ENCODE measurements at regions not wholly inside any gene's neighbourhood (a gene's known extent, or its start where the extent isn't known, plus 50 kb on each side); places are given as distances from the start of the nearest gene placed in this dataset.

DNA sequence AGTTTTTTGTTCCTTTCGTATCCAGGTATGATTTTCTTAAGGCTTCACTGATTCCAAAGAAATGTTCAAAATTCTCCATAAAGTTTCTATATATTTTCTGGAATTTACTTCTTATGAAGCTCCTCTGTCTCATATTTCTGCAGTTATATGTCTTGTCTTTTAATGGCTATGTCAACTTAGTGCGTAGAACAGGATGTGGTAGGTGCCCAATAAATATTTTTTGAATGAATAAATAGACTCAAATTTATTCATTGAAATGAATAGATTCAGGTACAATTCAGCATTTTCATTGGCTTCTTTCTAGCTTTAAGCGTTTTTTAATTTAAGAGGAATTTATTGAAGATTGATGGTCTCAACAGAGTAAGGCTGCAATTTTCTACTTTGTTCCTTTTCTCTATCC lies 231.9 kb upstream of the BOD1L1 start:
- Histone ChIP-seq H3K27ac (no peak overlapping the region), H3K4me1 (no peaks in the 10 kb centered on the region), H3K4me3 (no peak overlapping the region), H3K36me3 (no peaks in the 10 kb centered on the region), H3K4me2 (no peak overlapping the region), H3K79me2 (ENCODE audit: low read depth) (no peaks in the 10 kb centered on the region), H3K9ac (no peak overlapping the region), H3K27me3 (no peaks in the 10 kb centered on the region), H3F3A (ENCODE audit: low read depth) (no peaks in the 10 kb centered on the region), H3K9me3 (ENCODE audit: low read depth) (peaks cover 3% of the 10 kb centered on the region), H2AFZ (replicated peaks) (no peak overlapping the region), H4K20me1 (ENCODE audit: low read depth) (no peaks in the 10 kb centered on the region)
- Mint-ChIP-seq H3K27ac (no peak overlapping the region), H3K27me3 (ENCODE audit: insufficient read depth, low read depth) (no peaks in the 10 kb centered on the region), H3K4me3 (no peak overlapping the region), H3K4me1 (peaks cover 3% of the 10 kb centered on the region), H3K36me3 (no peaks in the 10 kb centered on the region), H3K9me3 (peaks cover 17% of the 10 kb centered on the region)
- no peak for DNase-seq (ENCODE audit: low spot score)
- TF ChIP-seq CTCF (IDR thresholded peaks at IDR 0.05) (no peak), EZH2phosphoT487 (IDR thresholded peaks at IDR 0.05) (no peak), EZH2 (IDR thresholded peaks at IDR 0.05) (no peak)

DNA sequence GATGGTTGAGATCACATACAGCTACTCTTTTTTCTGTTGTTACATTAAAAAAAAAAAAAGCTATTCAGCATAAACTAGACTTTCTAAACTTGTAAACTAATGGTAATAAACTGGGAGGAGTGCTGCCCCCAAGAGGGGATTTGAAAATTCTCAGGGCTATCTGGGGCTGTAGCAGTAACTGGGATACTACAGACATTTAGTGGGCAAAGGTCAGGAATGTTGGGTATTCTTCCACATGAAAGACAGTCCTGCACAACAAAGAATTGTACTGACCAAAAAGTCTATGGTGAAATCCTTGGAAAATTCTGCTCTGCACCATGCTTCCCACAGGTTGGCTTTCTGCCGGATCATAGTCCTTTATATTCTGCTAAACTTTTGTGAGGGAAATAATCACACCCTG lies 232.6 kb upstream of the BOD1L1 start:
- Histone ChIP-seq H2AFZ (replicated peaks) (no peak overlapping the region), H3K27ac (no peak overlapping the region), H3K9ac (no peak overlapping the region), H3K4me3 (no peak overlapping the region), H3K9me3 (ENCODE audit: low read depth) (peaks cover 3% of the 10 kb centered on the region), H3K36me3 (no peaks in the 10 kb centered on the region), H4K20me1 (ENCODE audit: low read depth) (no peaks in the 10 kb centered on the region), H3K27me3 (no peaks in the 10 kb centered on the region), H3K79me2 (ENCODE audit: low read depth) (no peaks in the 10 kb centered on the region), H3K4me1 (no peaks in the 10 kb centered on the region), H3K4me2 (no peak overlapping the region), H3F3A (ENCODE audit: low read depth) (no peaks in the 10 kb centered on the region)
- H3K4me3 Mint-ChIP-seq, result no peak overlapping the region
- no peaks in the 10 kb centered on the region for H3K27me3 Mint-ChIP-seq (ENCODE audit: insufficient read depth, low read depth)
- DNase-seq (ENCODE audit: low spot score), result peak; percentile 42
- H3K9me3 Mint-ChIP-seq, result peaks cover 14% of the 10 kb centered on the region
- TF ChIP-seq EZH2phosphoT487 (IDR thresholded peaks at IDR 0.05), result no peak
- TF ChIP-seq EZH2 (IDR thresholded peaks at IDR 0.05), result no peak
- TF ChIP-seq CTCF (IDR thresholded peaks at IDR 0.05), result peak; percentile 52
- H3K4me1 Mint-ChIP-seq, result peaks cover 3% of the 10 kb centered on the region
- no peak overlapping the region for H3K27ac Mint-ChIP-seq
- no peaks in the 10 kb centered on the region for H3K36me3 Mint-ChIP-seq

DNA sequence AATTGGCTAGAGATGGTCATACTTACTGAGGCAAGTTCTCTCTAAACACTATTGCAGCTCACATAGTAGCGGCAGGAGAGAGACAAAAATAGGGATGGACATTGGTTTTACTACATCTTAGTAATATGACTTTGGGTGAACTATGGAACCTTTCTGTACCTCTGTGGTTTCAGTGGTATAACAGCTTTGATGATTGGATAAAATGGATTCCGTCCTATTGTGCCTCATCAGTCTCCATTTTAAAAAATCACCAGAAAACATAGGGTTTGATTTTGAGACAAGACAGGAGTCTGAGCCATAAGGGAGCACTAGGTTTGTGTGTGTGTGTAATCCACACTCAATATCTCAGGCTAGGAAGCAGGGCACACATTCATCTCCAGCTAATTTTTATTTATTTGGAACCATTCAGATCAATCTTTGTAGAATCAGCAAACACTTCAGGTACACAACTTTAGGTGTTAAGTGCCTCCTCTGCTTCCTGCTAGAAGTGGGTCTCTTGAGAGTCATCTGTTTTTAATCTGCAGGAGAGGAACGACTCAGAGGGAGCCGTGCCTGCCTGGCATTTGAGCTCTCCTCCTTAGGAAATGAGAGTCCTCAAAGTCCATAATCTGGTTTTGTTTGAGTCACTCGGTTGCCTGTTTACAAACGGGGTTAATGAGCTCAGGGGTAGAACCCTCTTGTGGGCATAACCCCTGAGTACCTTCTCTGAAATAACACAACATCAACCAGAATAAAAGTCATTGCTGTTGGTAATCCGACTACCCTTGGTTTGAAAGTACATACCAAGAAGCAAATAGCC lies 238.5 kb upstream of the BOD1L1 start:
- H3K79me2 ChIP-seq (ENCODE audit: low read depth), result no peaks in the 10 kb centered on the region
- H3K27ac Mint-ChIP-seq, result no peak overlapping the region
- no peaks in the 10 kb centered on the region for H3K4me1 Mint-ChIP-seq
- H3F3A ChIP-seq (ENCODE audit: low read depth), result no peaks in the 10 kb centered on the region
- H3K27me3 ChIP-seq, result no peaks in the 10 kb centered on the region
- H3K4me1 ChIP-seq, result no peaks in the 10 kb centered on the region
- no peaks in the 10 kb centered on the region for H3K27me3 Mint-ChIP-seq (ENCODE audit: insufficient read depth, low read depth)
- H3K9me3 ChIP-seq (ENCODE audit: low read depth), result peaks cover 3% of the 10 kb centered on the region
- peaks cover 12% of the 10 kb centered on the region for H3K9me3 Mint-ChIP-seq
- H3K9ac ChIP-seq, result no peak overlapping the region
- H3K4me3 Mint-ChIP-seq, result no peak overlapping the region
- no peak overlapping the region for H3K4me2 ChIP-seq
- H3K4me3 ChIP-seq, result no peak overlapping the region
- no peaks in the 10 kb centered on the region for H4K20me1 ChIP-seq (ENCODE audit: low read depth)
- H3K36me3 Mint-ChIP-seq, result no peaks in the 10 kb centered on the region
- H3K27ac ChIP-seq, result no peak overlapping the region
- no peak overlapping the region for H2AFZ ChIP-seq (replicated peaks)
- TF ChIP-seq EZH2phosphoT487 (IDR thresholded peaks at IDR 0.05) (no peak), CTCF (IDR thresholded peaks at IDR 0.05) (no peak), EZH2 (IDR thresholded peaks at IDR 0.05) (no peak)
- no peak for DNase-seq (ENCODE audit: low spot score)
- H3K36me3 ChIP-seq, result no peaks in the 10 kb centered on the region
